Stromal cell of bone marrow (primary cell): ENCODE measurements at regions not wholly inside any gene's neighbourhood (a gene's known extent, or its start where the extent isn't known, plus 50 kb on each side); places are given as distances from the start of the nearest gene placed in this dataset.
A peak's percentile ranks its signal among the peaks of the same experiment; 100 is the strongest.
"Not testable (repeated sequence)": the region's sequence is repeated elsewhere in the genome, so short reads cannot be mapped to it uniquely, and the experiment has no call there.

ENCODE experiments used
- DNase-seq: peaks from one replicate; pipeline ENCODE4 v3.0.0-alpha.2; 2012; ENCODE audit warnings: low read depth

DNA sequence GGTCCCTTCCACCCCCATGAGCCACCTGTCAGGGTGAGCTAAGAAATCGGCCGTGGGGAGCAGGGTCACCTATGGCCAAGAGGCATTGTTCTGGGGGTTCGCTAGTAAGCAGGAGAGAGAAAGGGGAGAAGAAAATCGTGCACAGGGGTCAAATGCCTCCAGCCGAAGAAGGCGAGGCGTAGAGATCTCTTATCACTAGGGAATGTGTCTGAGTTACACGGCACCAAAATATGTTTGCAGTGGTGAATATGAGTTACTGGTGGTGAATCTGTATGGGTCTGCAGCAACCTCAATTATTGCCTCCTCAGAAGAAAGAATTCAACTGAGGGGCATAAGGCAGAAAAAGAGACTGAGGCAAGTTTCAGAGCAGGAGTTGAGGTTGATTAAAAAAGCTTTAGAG is 54.2 kb upstream of the RABGAP1L start:
- no peak for DNase-seq

DNA sequence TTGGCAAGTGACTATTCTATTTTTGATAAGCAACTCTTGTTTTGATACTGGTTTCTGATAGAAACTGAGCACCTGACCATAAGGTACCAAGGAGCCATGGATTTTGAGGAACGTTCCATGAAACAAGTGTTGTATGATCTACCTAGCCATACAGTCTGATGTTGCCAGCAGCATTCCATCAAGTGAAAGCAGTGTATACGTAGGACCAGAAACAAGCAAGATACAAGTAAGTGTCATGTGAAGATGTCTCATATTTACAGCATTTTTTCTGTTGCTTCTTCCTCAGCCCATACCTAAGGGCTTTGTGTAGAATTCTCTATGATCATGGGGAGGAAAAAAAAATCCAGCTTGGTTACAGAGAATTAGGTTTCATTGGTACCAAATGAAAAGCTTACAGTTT is 55.6 kb upstream of the RABGAP1L start:
- no peak for DNase-seq

DNA sequence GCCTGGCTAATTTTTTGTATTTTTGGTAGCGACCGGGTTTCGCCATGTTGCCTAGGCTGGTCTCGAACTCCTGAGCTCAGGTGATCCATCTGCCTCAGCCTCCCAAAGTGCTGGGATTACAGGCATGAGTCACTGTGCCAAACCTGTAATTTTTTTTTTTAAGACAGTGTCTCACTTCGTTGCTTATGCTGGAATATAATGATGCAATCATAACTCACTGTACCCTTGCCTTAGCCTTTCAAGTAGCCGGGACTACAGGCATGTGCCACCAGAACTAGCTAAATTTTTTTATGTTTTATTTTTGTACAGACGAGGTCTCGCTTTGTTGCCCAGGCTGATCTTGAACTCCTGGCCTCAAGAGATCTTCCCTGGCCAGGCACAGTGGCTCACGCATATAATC is 57.3 kb upstream of the RABGAP1L start:
- not testable (repeated sequence) for DNase-seq

DNA sequence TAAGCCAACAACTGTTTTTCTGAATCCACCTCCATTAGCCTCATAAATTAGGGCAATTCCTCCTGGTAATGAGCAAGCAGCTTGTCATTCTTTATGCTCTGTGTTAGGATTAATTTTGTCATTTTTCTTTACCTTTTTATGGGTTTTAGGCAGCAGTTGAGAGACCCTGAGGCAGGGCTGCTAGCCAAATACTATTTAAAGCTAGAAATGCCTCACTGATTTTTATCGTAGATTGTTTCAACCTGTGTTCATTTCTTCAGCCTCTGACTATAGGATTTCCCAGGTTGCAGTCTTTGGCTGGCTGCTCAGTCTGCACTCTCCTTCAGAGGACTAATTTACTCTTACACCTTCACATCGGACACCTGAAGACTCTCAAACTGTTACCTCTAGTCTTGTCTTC is 61.9 kb upstream of the RABGAP1L start:
- no peak for DNase-seq

DNA sequence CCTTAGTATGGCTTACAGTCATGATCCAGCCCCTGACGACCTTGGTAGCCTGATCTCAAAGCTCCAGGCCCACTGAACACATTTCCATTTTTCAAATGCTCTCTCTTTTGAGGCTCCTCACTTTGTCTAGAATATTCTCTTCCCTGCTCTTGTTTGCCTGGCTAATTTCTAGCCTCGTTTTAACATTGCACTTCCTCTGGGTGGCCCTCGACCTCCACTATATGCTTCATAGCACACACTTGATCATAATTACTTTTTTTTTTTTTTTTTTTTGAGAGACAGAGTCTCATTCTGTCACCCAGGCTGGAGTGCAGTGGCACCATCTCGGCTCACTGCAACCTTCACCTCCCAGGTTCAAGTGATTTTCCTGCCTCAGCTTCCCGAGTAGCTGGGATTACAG is 65.5 kb upstream of the RABGAP1L start:
- not testable (repeated sequence) for DNase-seq

DNA sequence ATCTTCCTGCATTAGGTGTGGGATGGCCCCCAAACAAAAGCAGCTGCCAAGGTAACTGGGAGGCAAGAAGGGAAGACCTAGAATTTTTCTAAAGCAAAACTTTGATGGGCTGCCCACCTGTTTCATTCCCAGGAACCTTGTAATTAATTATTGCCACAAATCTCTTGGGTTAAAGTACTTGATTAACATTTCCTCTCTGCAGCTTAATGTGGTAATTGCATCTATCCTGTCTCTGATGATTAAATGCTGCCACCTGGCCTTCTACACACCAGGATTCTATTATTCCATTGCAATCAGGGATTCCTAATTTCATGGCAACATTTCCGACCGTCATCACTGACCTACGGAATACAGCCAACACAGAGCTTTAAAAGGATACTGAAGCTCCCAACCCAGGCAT is 68.3 kb upstream of the RC3H1 start:
- no peak for DNase-seq

DNA sequence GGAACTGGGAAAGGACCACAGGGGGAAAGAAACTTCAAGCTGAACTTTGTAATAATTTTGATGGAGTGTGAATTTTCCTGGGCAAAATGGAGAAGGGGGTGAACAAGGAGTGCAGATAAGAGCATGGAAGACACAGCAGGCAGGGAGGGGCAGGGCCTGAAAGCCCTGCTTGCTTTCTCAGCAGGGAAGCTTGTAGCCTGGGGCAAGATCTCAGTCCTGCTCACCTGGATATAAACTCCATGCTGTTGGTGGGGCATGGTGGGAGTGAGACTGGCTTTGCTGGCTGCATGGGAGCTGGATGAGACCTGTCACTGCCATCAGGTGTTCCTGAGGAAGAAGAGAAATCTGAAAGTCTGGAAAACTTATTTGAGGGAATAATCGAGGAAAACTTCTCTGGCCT is 58.7 kb upstream of the RC3H1 start:
- no peak for DNase-seq

DNA sequence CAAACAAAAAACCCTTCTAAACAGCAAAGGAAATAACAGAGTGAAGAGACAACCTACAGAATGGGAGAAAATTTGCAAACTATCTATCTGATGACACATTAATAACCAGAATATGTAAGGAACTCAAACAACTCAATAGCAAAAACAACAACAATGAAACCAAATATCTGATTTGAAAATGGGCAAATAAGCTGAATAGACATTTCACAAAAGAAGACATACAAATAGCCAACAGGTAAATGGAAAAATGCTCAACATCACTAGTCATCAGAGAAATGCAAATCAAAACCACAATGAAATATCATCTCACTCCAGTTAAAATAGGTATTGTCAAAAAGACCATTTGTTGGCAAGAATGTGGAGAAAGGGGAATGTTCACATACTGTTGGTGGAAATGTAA is 57.6 kb upstream of the RC3H1 start:
- DNase-seq = no peak

DNA sequence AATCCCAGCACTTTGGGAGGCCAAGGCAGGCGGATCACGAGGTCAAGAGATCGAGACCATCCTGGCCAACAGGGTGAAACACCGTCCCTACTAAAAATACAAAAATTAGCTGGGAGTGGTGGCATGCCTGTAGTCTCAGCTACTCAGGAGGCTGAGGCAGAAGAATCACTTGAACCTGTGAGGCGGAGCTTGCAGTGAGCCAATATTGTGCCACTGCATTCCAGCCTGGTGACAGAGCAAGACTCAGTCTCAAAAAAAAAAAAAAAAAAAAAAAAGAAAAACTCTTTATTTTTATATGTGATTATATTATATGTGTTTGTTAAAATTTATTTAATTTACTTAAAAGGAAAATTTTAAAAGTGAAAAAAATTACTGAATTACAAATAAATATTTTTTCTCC is 56.8 kb upstream of the RC3H1 start:
- not testable (repeated sequence) for DNase-seq

DNA sequence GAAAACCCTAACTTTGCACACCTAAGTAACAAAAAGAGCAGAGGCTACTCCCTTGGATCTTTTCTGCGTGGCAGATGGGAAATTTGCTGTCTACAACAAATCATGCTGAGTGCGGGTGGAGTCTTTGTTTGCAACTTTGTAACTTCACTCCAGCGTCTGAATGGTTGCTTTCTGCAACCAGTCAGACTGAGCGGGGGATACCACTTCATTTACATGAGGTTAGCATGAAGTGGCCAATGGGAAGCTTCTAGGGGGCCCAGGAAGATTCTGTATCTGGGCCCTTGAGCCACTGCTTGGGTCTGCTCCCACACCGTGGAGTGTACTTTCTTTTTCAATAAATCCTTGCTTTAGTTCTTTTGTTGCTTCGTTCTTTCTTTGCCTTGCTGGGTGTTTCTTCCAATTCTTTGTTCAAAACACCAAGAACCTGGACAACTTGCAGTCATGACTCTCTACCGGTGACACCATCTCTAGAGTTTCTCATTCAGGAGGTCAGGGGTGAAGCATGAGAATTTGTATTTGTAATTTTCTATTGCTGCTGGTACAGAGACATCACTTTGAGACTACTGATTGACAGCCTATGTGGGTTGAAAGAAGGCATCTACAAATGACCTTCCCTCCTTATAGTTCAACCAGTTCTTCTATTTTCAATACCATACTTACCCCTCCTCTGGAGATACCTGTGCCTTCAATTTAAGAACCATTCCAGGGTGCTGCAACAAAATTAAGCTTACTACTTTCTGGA is 55.8 kb upstream of the RC3H1 start:
- DNase-seq = no peak

DNA sequence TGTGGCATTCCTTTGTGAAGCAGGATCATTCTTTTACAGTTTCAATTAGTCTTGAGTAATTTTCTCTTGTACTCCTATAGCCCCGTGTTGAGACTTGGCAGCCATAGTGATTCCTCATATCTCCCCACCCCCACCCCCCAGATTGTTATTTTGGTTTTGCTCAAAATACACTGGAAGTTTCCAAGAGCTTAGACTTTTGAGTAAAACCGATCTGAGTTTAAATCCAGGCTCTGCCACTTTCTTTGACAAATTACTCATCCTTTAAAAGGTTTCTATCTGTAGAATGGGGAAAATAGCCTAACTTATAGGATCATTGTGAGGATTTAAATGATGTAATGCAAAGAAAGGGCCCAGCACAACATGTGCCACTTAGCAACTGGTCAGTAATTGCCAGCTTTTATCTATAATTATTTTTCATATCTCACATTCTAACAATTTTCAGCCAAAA is 53.1 kb upstream of the RC3H1 start:
- DNase-seq = no peak

DNA sequence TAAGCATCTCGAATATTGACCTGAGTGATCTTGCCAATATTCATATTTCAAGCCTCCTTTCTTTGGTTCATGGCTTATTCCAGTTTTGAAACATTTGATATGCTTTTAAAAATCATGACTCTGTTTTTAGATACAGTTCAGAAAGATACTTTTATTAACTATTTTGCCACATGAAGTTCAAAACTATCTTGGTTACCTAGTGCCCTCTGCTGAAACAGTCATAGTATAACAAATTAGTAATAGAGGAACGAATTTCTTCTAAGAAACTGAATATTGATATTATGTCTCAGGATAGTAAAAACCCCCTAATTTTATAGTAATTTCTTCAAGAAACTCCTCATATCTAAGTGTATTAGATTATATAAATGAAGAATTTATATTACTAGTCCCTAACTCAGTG is 52.6 kb upstream of the RC3H1 start:
- peak; percentile 18 for DNase-seq

DNA sequence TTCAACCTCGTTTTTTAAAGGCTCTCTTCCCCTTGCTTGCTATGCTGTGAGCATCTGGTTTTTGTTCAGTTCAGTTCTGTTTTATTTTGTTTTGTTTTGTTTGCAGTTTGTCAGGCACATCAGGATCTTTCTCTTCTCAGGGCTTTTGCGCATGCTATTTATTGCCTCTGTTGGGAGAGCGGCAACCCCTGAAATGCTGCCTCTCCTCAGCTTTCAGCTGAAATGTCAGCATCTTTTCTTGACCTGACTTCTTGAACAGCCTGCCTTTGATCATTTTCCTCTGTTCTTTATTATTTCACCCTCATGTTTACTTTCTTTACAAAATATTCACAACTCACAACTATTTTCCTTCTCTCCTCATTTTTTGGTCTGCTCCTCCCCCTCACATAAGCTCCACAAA is 50.4 kb upstream of the RC3H1 start:
- no peak for DNase-seq
